HepG2 (cell line): ENCODE measurements at regions not wholly inside any gene's neighbourhood (a gene's known extent, or its start where the extent isn't known, plus 50 kb on each side); places are given as distances from the start of the nearest gene placed in this dataset.

Experiments
- ATAC-seq: fragments of 200-7000 bp; cut with Tn5 transposase; 3 replicates; pipeline ENCODE4 v1.9.1; 2020; ENCODE audit warnings: mild to moderate bottlenecking, moderate library complexity
- BruUV-seq: library from RNA; stranded (reverse); fragments of 400-500 nt; replicated peaks from 2 replicates; lab custom pipeline; 2021; lab: Mats Ljungman, UMichigan
- CTCF ChIA-PET: fragments of 300-600 bp; formaldehyde crosslinking; extraction: SDS; loops from one replicate; lab custom pipeline; 2021; ENCODE audit warnings: low total read pairs, inconsistent platforms, low intra/inter-chr PET ratio; lab: Yijun Ruan, JAX
- POLR2A ChIA-PET: fragments of 350-600 bp; sonication (Branson Sonifier 250); formaldehyde crosslinking; loops from one replicate; lab custom pipeline; 2020; ENCODE audit warnings: antibody characterized with exemption, inconsistent platforms; lab: Yijun Ruan, JAX
- DNase-seq: peaks from one replicate; pipeline ENCODE4 v3.0.0-alpha.2; 2015; ENCODE audit warnings: low spot score
- FAIRE-seq: peaks from 3 replicates; lab custom pipeline; 2011; peaks lifted over from hg19 to GRCh38; lab: Jason Lieb, UNC
- H2AFZ ChIP-seq: one replicate; pipeline ENCODE4 v1.6.1; 2011; ENCODE audit warnings: low read length, inconsistent platforms
- H3K27ac ChIP-seq: fragments of 300-600 bp; 3 replicates; pipeline ENCODE4 v1.8.0; 2011; ENCODE audit warnings: mixed run types, mild to moderate bottlenecking, mixed read lengths, low read length, inconsistent platforms; ENCODE audit not compliant: insufficient read depth; ENCODE audit errors: extremely low read length
- H3K27me3 ChIP-seq, 2 experiments: fragments of 200-600 bp in 1 of 2; 2 replicates in 1 of 2; 3 replicates in 1 of 2; pipeline versions ENCODE4 v1.6.0 to v1.8.0; 2011; ENCODE audit warnings: low read length in 2 of 2, mild to moderate bottlenecking in 2 of 2, moderate library complexity in 2 of 2, inconsistent platforms in 1 of 2; ENCODE audit not compliant: insufficient read depth in 2 of 2, control insufficient read depth in 1 of 2
- H3K36me3 ChIP-seq, 2 experiments: fragments of 200-600 bp in 1 of 2; replicated peaks in 1 of 2; 2 replicates in 1 of 2; 3 replicates in 1 of 2; pipeline versions ENCODE4 v1.5.1 to v1.8.0; 2011; ENCODE audit warnings: low read length in 2 of 2, inconsistent platforms in 1 of 2; ENCODE audit not compliant: insufficient read depth in 2 of 2, control insufficient read depth in 1 of 2
- H3K4me1 ChIP-seq: 2 replicates; pipeline ENCODE4 v1.5.1; 2012; ENCODE audit warnings: low read length, inconsistent platforms; ENCODE audit not compliant: insufficient read depth
- H3K4me2 ChIP-seq: 2 replicates; pipeline ENCODE4 v1.6.0; 2011; ENCODE audit warnings: low read depth, low read length, inconsistent platforms
- H3K4me3 ChIP-seq, 3 experiments: fragments of 200-600 bp in 1 of 3; sonication (generic), shearing (Covaris generic) in 1 of 3; replicated peaks in 1 of 3; 2 replicates each; pipeline ENCODE4 v1.5.1; 2011 to 2016; ENCODE audit warnings: low read length in 3 of 3, inconsistent platforms in 2 of 3, low read depth in 2 of 3, mild to moderate bottlenecking in 2 of 3, control low read depth in 1 of 3, mixed read lengths in 1 of 3; ENCODE audit not compliant: insufficient read depth in 1 of 3
- H3K79me2 ChIP-seq: one replicate; pipeline ENCODE4 v1.6.1; 2011; ENCODE audit warnings: low read length, inconsistent platforms; ENCODE audit not compliant: insufficient read depth
- H3K9ac ChIP-seq: 2 replicates; pipeline ENCODE4 v1.6.0; 2011; ENCODE audit warnings: mild to moderate bottlenecking, low read depth, low read length, inconsistent platforms; ENCODE audit not compliant: insufficient read depth
- H3K9me3 ChIP-seq: 2 replicates; pipeline ENCODE4 v1.5.1; 2012; ENCODE audit warnings: mild to moderate bottlenecking, low read length
- H4K20me1 ChIP-seq: 2 replicates; pipeline ENCODE4 v1.6.0; 2011; ENCODE audit warnings: inconsistent platforms, mild to moderate bottlenecking, low read length, moderate library complexity; ENCODE audit not compliant: insufficient read depth
- CEBPG ChIP-seq: IDR thresholded peaks from 2 replicates; pipeline ENCODE4 v1.6.1; 2016
- EP300 ChIP-seq, 3 experiments: sonication (generic) in 1 of 3; formaldehyde crosslinking in 1 of 3; IDR thresholded peaks; 2 replicates each; pipeline versions ENCODE4 v1.5.1 to v1.6.1; 2011 to 2020; ENCODE audit warnings: low read depth in 2 of 3, low read length in 2 of 3, borderline replicate concordance in 1 of 3, improper control_type of control experiment in 1 of 3, mild to moderate bottlenecking in 1 of 3, missing genetic modification reagents in 1 of 3, moderate library complexity in 1 of 3
- FOXA3 ChIP-seq: IDR thresholded peaks from 2 replicates; pipeline ENCODE4 v1.6.1; 2016; ENCODE audit warnings: missing genetic modification reagents, missing compliant biosample characterization
- SAFB2 ChIP-seq: sonication (generic); formaldehyde crosslinking; IDR thresholded peaks from 2 replicates; pipeline ENCODE4 v1.5.1; 2020; ENCODE audit warnings: missing genetic modification reagents, low read depth, mild to moderate bottlenecking, borderline replicate concordance
- STAG1 ChIP-seq: sonication (generic); formaldehyde crosslinking; IDR thresholded peaks from 2 replicates; pipeline ENCODE4 v1.4.0; 2020; ENCODE audit warnings: missing genetic modification reagents
- TBX2 ChIP-seq: sonication (generic); formaldehyde crosslinking; IDR thresholded peaks from 2 replicates; pipeline ENCODE4 v1.5.0; 2020; ENCODE audit warnings: missing genetic modification reagents, mild to moderate bottlenecking, borderline replicate concordance
- TEAD3 ChIP-seq: optimal IDR thresholded peaks from 2 replicates; pipeline ENCODE3; 2016; ENCODE audit warnings: borderline replicate concordance
- TOE1 ChIP-seq: sonication (generic); formaldehyde crosslinking; IDR thresholded peaks from 2 replicates; pipeline ENCODE4 v1.4.0; 2020; ENCODE audit warnings: mild to moderate bottlenecking, missing genetic modification reagents
- TP53 ChIP-seq: sonication (generic); formaldehyde crosslinking; conservative IDR thresholded peaks from 2 replicates; pipeline ENCODE4 v1.4.0; 2020; ENCODE audit warnings: missing genetic modification reagents
- ZMYM2 ChIP-seq: sonication (generic); formaldehyde crosslinking; IDR thresholded peaks from 2 replicates; pipeline ENCODE4 v1.8.0; 2022; ENCODE audit warnings: mild to moderate bottlenecking, missing genetic modification reagents
- ZMYM4 ChIP-seq: sonication (generic); formaldehyde crosslinking; IDR thresholded peaks from 2 replicates; pipeline ENCODE4 v1.8.1; 2023; ENCODE audit warnings: mild to moderate bottlenecking, missing genetic modification reagents
- ZNF142 ChIP-seq: sonication (generic); formaldehyde crosslinking; IDR thresholded peaks from 2 replicates; pipeline ENCODE4 v1.4.0; 2020; ENCODE audit warnings: missing genetic modification reagents
- ZNF33A ChIP-seq: sonication (generic); formaldehyde crosslinking; IDR thresholded peaks from 2 replicates; pipeline ENCODE4 v1.5.1; 2020; ENCODE audit warnings: missing genetic modification reagents, mild to moderate bottlenecking, moderate library complexity, borderline replicate concordance
- ZNF724P ChIP-seq: sonication (generic); formaldehyde crosslinking; IDR thresholded peaks from 2 replicates; pipeline ENCODE4 v1.8.0; 2022; ENCODE audit warnings: missing genetic modification reagents, borderline replicate concordance
- ZNF747 ChIP-seq: sonication (generic); formaldehyde crosslinking; IDR thresholded peaks from 2 replicates; pipeline ENCODE4 v1.8.1; 2023; ENCODE audit warnings: missing genetic modification reagents, mild to moderate bottlenecking, borderline replicate concordance
- ZNF788 ChIP-seq: sonication (generic); formaldehyde crosslinking; IDR thresholded peaks from 2 replicates; pipeline ENCODE4 v1.5.0; 2020; ENCODE audit warnings: mild to moderate bottlenecking, missing genetic modification reagents, borderline replicate concordance
- WGBS: methylation state at CpG from one replicate; pipeline ENCODE4 v1.1.6; 2017; ENCODE audit warnings: low lambda C conversion rate; 5-methylcytosine and 5-hydroxymethylcytosine counted together
- in situ Hi-C: cut with HindIII; loops from 2 replicates; pipeline ENCODE4 v1.10.0; 2017; ENCODE audit warnings: low pct_unique_long_range_greater_than_20kb; ENCODE audit not compliant: extremely low pct_ligation_motif_present
- intact Hi-C: fragments of 100-400 bp; cut with micrococcal nuclease; formaldehyde crosslinking; loops from one replicate; pipeline ENCODE4 v1.10.0; 2022; ENCODE audit not compliant: unreplicated experiment
- TF ChIP-seq, protein P1 (sequence below): IDR thresholded peaks from 2 replicates; pipeline ENCODE4 v1.6.1; 2016; ENCODE audit warnings: missing genetic modification reagents, missing compliant biosample characterization
- TF ChIP-seq, protein P2 (sequence below): sonication (generic); formaldehyde crosslinking; IDR thresholded peaks from 2 replicates; pipeline ENCODE4 v1.8.1; 2023; ENCODE audit warnings: mild to moderate bottlenecking, missing genetic modification reagents, borderline replicate concordance

- ChIA-PET POLR2A (no interaction called here), CTCF (no interaction called here)
- FAIRE-seq = no peak
- peak; percentile 38 for DNase-seq
- H3K9ac ChIP-seq = no peak overlapping the region
- in situ Hi-C loops = loop anchor here (25.0 kb wide), 1 partner anchor 177 kb away; no protein-coding TSS in a partner anchor
- ATAC-seq = peak; percentile 43; the same call in 2 of the 3 replicates
- BruUV-seq = no TSS peak
- WGBS = 0% methylated on average over 3 of the region's 3 CpGs
- no peaks in the 10 kb centered on the region for H3K9me3 ChIP-seq
- no peaks in the 10 kb centered on the region for H3K4me1 ChIP-seq
- H3K4me3 ChIP-seq = no peak overlapping the region
- H3K27me3 ChIP-seq = no peaks in the 10 kb centered on the region
- H2AFZ ChIP-seq = no peak overlapping the region
- no peak overlapping the region for H3K4me2 ChIP-seq
- no peaks in the 10 kb centered on the region for H3K79me2 ChIP-seq
- intact Hi-C loops = no loop called here
- no peaks in the 10 kb centered on the region for H4K20me1 ChIP-seq
- H3K36me3 ChIP-seq = no peaks in the 10 kb centered on the region
- no peak overlapping the region for H3K27ac ChIP-seq
- TF ChIP-seq TEAD3 = peak; percentile 67
- no peak for TF ChIP-seq ZNF33A (CRISPR knock-in tag)
- TF ChIP-seq SAFB2 = no peak
- 0 out of 2 replicates have a peak, but pooled peaks have one; percentile 9 for TF ChIP-seq FOXA3 (CRISPR knock-in tag)
- no peak for TF ChIP-seq ZNF747 (CRISPR knock-in tag)
- TF ChIP-seq, protein P1, sequence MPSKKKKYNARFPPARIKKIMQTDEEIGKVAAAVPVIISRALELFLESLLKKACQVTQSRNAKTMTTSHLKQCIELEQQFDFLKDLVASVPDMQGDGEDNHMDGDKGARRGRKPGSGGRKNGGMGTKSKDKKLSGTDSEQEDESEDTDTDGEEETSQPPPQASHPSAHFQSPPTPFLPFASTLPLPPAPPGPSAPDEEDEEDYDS (CRISPR knock-in tag) = no peak
- TF ChIP-seq TBX2 = no peak
- TF ChIP-seq ZNF142 (CRISPR knock-in tag) = no peak
- no peak for TF ChIP-seq ZNF724P
- TF ChIP-seq ZMYM4 (CRISPR knock-in tag) = peak; percentile 26; the same call in 1 of the 2 replicates
- no peak for TF ChIP-seq ZNF788
- no peak for TF ChIP-seq STAG1
- TF ChIP-seq TP53 = peak; percentile 99
- no peak for TF ChIP-seq TOE1 (CRISPR knock-in tag)
- TF ChIP-seq CEBPG (CRISPR knock-in tag) = peak; percentile 48; the same call in 1 of the 2 replicates
- TF ChIP-seq, protein P2, sequence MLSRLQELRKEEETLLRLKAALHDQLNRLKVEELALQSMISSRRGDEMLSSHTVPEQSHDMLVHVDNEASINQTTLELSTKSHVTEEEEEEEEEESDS = no peak
- TF ChIP-seq ZMYM2 (CRISPR knock-in tag) = no peak
- TF ChIP-seq EP300 (IDR thresholded peaks at IDR 0.05; ENCODE audit: low read depth in 2 of 2, low read length in 2 of 2) = 0 out of 4 replicates have a peak, but pooled peaks of 1 of the 2 experiments have one; percentile 11
- no peak for TF ChIP-seq EP300 (CRISPR knock-in tag; IDR thresholded peaks at IDR 0.05; ENCODE audit: borderline replicate concordance)
Measured at GRCh38 chrX:84735025-84735424, 232.8 kb upstream of the HDX start.
